ENCODE measurements at regions not wholly inside any gene's neighbourhood (a gene's known extent, or its start where the extent isn't known, plus 50 kb on each side); places are given as distances from the start of the nearest gene placed in this dataset.

- TF ChIP-seq CTCF (IDR thresholded peaks at IDR 0.05): no peak
- TF ChIP-seq POLR2A (IDR thresholded peaks at IDR 0.05): no peak
Measured at GRCh38 chr6:90948540-90948939, 361.7 kb upstream of the MAP3K7 start.
